HEK293 (cell line): ENCODE measurements at regions not wholly inside any gene's neighbourhood (a gene's known extent, or its start where the extent isn't known, plus 50 kb on each side); places are given as distances from the start of the nearest gene placed in this dataset.

Experiments
- CTCF ChIA-PET: fragments of 350-600 bp; formaldehyde crosslinking; extraction: SDS; loops from one replicate; lab custom pipeline; 2021; ENCODE audit warnings: antibody characterized with exemption; lab: Yijun Ruan, JAX
- POLR2A ChIA-PET: fragments of 300-600 bp; formaldehyde crosslinking; extraction: SDS; loops from one replicate; lab custom pipeline; 2020; ENCODE audit warnings: antibody characterized with exemption, inconsistent platforms; lab: Yijun Ruan, JAX
- H3K27ac ChIP-seq: fragments of 200-500 bp; sonication (Bioruptor generic); 2 replicates; pipeline ENCODE4 v1.5.1; 2014; ENCODE audit warnings: low read depth, low read length, control low read depth, inconsistent platforms; ENCODE audit errors: extremely low read depth
- H3K36me3 ChIP-seq, 2 experiments: fragments of 200-500 bp in 1 of 2; sonication (Bioruptor generic) in 1 of 2; 1 replicate in 1 of 2; 2 replicates in 1 of 2; pipeline ENCODE4 v1.5.1; 2014 to 2017; ENCODE audit warnings: inconsistent platforms in 2 of 2, low read length in 2 of 2; ENCODE audit not compliant: control insufficient read depth in 2 of 2, insufficient read depth in 1 of 2
- H3K4me1 ChIP-seq: fragments of 200-500 bp; sonication (Bioruptor generic); 2 replicates; pipeline ENCODE4 v1.5.1; 2014; ENCODE audit warnings: mild to moderate bottlenecking, low read length, inconsistent platforms; ENCODE audit not compliant: control insufficient read depth, insufficient read depth
- H3K4me3 ChIP-seq: 2 replicates; pipeline ENCODE4 v1.5.1; 2011; ENCODE audit warnings: low read depth, mild to moderate bottlenecking, control low read depth, low read length, moderate library complexity
- H3K9me3 ChIP-seq: fragments of 200-500 bp; sonication (Bioruptor generic); 2 replicates; pipeline ENCODE4 v1.5.1; 2014; ENCODE audit warnings: low read depth, low read length, inconsistent platforms; ENCODE audit not compliant: control insufficient read depth, insufficient read depth
- BCL11A ChIP-seq: fragments of 450-650 bp; formaldehyde crosslinking; IDR thresholded peaks from 2 replicates; pipeline ENCODE4 v1.5.1; 2016; ENCODE audit warnings: low read depth, missing biosample characterization, missing genetic modification characterization
- EGR2 ChIP-seq: fragments of 450-650 bp; formaldehyde crosslinking; IDR thresholded peaks from 2 replicates; pipeline ENCODE4 v1.5.1; 2016; ENCODE audit warnings: low read depth, missing biosample characterization, missing genetic modification characterization
- GFI1B ChIP-seq: fragments of 450-650 bp; formaldehyde crosslinking; IDR thresholded peaks from 2 replicates; pipeline ENCODE4 v1.5.1; 2016; ENCODE audit warnings: missing biosample characterization, missing genetic modification characterization
- KLF9 ChIP-seq: fragments of 450-650 bp; formaldehyde crosslinking; IDR thresholded peaks from 2 replicates; pipeline ENCODE4 v1.5.1; 2016; ENCODE audit warnings: missing biosample characterization, missing genetic modification characterization, low read depth
- MEIS1 ChIP-seq: sonication (generic); formaldehyde crosslinking; IDR thresholded peaks from 2 replicates; pipeline ENCODE4 v1.8.1; 2022; ENCODE audit warnings: missing genetic modification reagents, mild to moderate bottlenecking, borderline replicate concordance
- SALL2 ChIP-seq: fragments of 450-650 bp; formaldehyde crosslinking; IDR thresholded peaks from 2 replicates; pipeline ENCODE4 v1.5.0; 2017; ENCODE audit warnings: missing biosample characterization, mild to moderate bottlenecking, missing genetic modification characterization, borderline replicate concordance
- SCRT1 ChIP-seq: fragments of 450-650 bp; formaldehyde crosslinking; IDR thresholded peaks from 2 replicates; pipeline ENCODE4 v1.5.1; 2016; ENCODE audit warnings: missing biosample characterization, missing genetic modification characterization, borderline replicate concordance
- WT1 ChIP-seq: fragments of 450-650 bp; formaldehyde crosslinking; IDR thresholded peaks from 2 replicates; pipeline ENCODE4 v1.5.1; 2016; ENCODE audit warnings: missing biosample characterization, missing genetic modification characterization
- ZBTB8A ChIP-seq: fragments of 450-650 bp; formaldehyde crosslinking; IDR thresholded peaks from 2 replicates; pipeline ENCODE4 v1.5.1; 2016; ENCODE audit warnings: missing biosample characterization, missing genetic modification characterization
- ZNF114 ChIP-seq: fragments of 450-650 bp; formaldehyde crosslinking; IDR thresholded peaks from 2 replicates; pipeline ENCODE4 v1.5.0; 2017; ENCODE audit warnings: missing biosample characterization, missing genetic modification characterization
- ZNF174 ChIP-seq: fragments of 450-650 bp; formaldehyde crosslinking; IDR thresholded peaks from 2 replicates; pipeline ENCODE4 v1.5.0; 2017; ENCODE audit warnings: missing biosample characterization, mild to moderate bottlenecking, missing genetic modification characterization
- ZNF175 ChIP-seq: fragments of 450-650 bp; formaldehyde crosslinking; IDR thresholded peaks from 2 replicates; pipeline ENCODE4 v1.5.1; 2016; ENCODE audit warnings: missing biosample characterization, missing genetic modification characterization
- ZNF248 ChIP-seq: fragments of 450-650 bp; formaldehyde crosslinking; IDR thresholded peaks from 2 replicates; pipeline ENCODE4 v1.5.1; 2017; ENCODE audit warnings: missing biosample characterization, missing genetic modification characterization
- ZNF302 ChIP-seq: fragments of 450-650 bp; formaldehyde crosslinking; IDR thresholded peaks from 2 replicates; pipeline ENCODE4 v1.5.1; 2016; ENCODE audit warnings: missing biosample characterization, missing genetic modification characterization, low read depth
- ZNF324 ChIP-seq: fragments of 450-650 bp; formaldehyde crosslinking; IDR thresholded peaks from 2 replicates; pipeline ENCODE4 v1.5.1; 2016; ENCODE audit warnings: missing biosample characterization, missing genetic modification characterization
- ZNF335 ChIP-seq: fragments of 450-650 bp; formaldehyde crosslinking; conservative IDR thresholded peaks from 2 replicates; pipeline ENCODE4 v1.5.1; 2016; ENCODE audit warnings: missing biosample characterization, missing genetic modification characterization
- ZNF341 ChIP-seq: fragments of 450-650 bp; formaldehyde crosslinking; IDR thresholded peaks from 2 replicates; pipeline ENCODE4; 2016; ENCODE audit warnings: low read depth, missing biosample characterization, missing genetic modification characterization
- ZNF350 ChIP-seq: fragments of 450-650 bp; formaldehyde crosslinking; IDR thresholded peaks from 2 replicates; pipeline ENCODE4 v1.5.0; 2017; ENCODE audit warnings: missing biosample characterization, mild to moderate bottlenecking, missing genetic modification characterization
- ZNF426 ChIP-seq: fragments of 450-650 bp; formaldehyde crosslinking; IDR thresholded peaks from 2 replicates; pipeline ENCODE4 v1.5.1; 2017; ENCODE audit warnings: missing biosample characterization, missing genetic modification characterization, mild to moderate bottlenecking, inconsistent platforms, moderate library complexity
- ZNF473 ChIP-seq: fragments of 450-650 bp; formaldehyde crosslinking; IDR thresholded peaks from 2 replicates; pipeline ENCODE4 v1.5.1; 2017; ENCODE audit warnings: missing biosample characterization, missing genetic modification characterization
- ZNF48 ChIP-seq: fragments of 450-650 bp; formaldehyde crosslinking; IDR thresholded peaks from 2 replicates; pipeline ENCODE4 v1.5.1; 2016; ENCODE audit warnings: missing biosample characterization, missing genetic modification characterization
- ZNF639 ChIP-seq: fragments of 450-650 bp; formaldehyde crosslinking; IDR thresholded peaks from 2 replicates; pipeline ENCODE4 v1.5.1; 2016; ENCODE audit warnings: missing biosample characterization, missing genetic modification characterization
- ZNF76 ChIP-seq: fragments of 450-650 bp; formaldehyde crosslinking; IDR thresholded peaks from 2 replicates; pipeline ENCODE4; 2016; ENCODE audit warnings: low read depth, missing biosample characterization, missing genetic modification characterization, borderline replicate concordance
- ZNF843 ChIP-seq: fragments of 450-650 bp; formaldehyde crosslinking; IDR thresholded peaks from 2 replicates; pipeline ENCODE4 v1.5.1; 2016; ENCODE audit warnings: missing biosample characterization, missing genetic modification characterization

GRCh38 chr7:96481796-96482195, 159.9 kb upstream of the SLC25A13 start:
- Histone ChIP-seq H3K9me3 (no peaks in the 10 kb centered on the region), H3K36me3 (no peaks in the 10 kb centered on the region), H3K4me3 (no peak overlapping the region), H3K4me1 (no peaks in the 10 kb centered on the region), H3K27ac (no peak overlapping the region)
- ChIA-PET CTCF (no interaction called here), POLR2A (no interaction called here)
- TF ChIP-seq ZNF248 (tag by site-specific recombination): no peak
- TF ChIP-seq ZNF174 (tag by site-specific recombination): no peak
- TF ChIP-seq MEIS1 (CRISPR knock-in tag): no peak
- no peak for TF ChIP-seq ZNF639 (tag by site-specific recombination)
- no peak for TF ChIP-seq ZBTB8A (tag by site-specific recombination)
- TF ChIP-seq EGR2 (tag by site-specific recombination): no peak
- no peak for TF ChIP-seq ZNF335 (tag by site-specific recombination)
- TF ChIP-seq WT1: no peak
- no peak for TF ChIP-seq ZNF324 (tag by site-specific recombination)
- no peak for TF ChIP-seq ZNF114 (tag by site-specific recombination)

- TF ChIP-seq ZNF341: no peak
- POLR2A ChIA-PET: no interaction called here
- Histone ChIP-seq H3K9me3 (no peaks in the 10 kb centered on the region), H3K4me1 (no peaks in the 10 kb centered on the region), H3K36me3 (no peaks in the 10 kb centered on the region), H3K4me3 (no peak overlapping the region), H3K27ac (no peak overlapping the region)
- CTCF ChIA-PET: no interaction called here
Observed at GRCh38 chr7:96479015-96479645, 157.2 kb upstream of the SLC25A13 start.

- POLR2A ChIA-PET: no interaction called here
- H3K4me1 ChIP-seq: no peaks in the 10 kb centered on the region
- H3K4me3 ChIP-seq: no peak overlapping the region
- no peaks in the 10 kb centered on the region for H3K9me3 ChIP-seq
- CTCF ChIA-PET: no interaction called here
- no peaks in the 10 kb centered on the region for H3K36me3 ChIP-seq
- no peak overlapping the region for H3K27ac ChIP-seq
- TF ChIP-seq SALL2 (tag by site-specific recombination) (no peak), ZNF426 (tag by site-specific recombination) (no peak), ZNF248 (tag by site-specific recombination) (no peak), ZNF76 (tag by site-specific recombination) (no peak), ZNF302 (tag by site-specific recombination) (no peak), ZNF175 (tag by site-specific recombination) (no peak), ZNF350 (tag by site-specific recombination) (no peak), KLF9 (no peak), ZNF473 (tag by site-specific recombination) (no peak), ZNF48 (tag by site-specific recombination) (no peak), ZNF843 (tag by site-specific recombination) (no peak), GFI1B (no peak), BCL11A (no peak), SCRT1 (tag by site-specific recombination) (no peak)
- TF ChIP-seq, all 188 proteins: peak for 0
Observed at GRCh38 chr7:96471606-96472005, 149.7 kb upstream of the SLC25A13 start.
